HG03575 (cell line): ENCODE measurements at regions not wholly inside any gene's neighbourhood (a gene's known extent, or its start where the extent isn't known, plus 50 kb on each side); places are given as distances from the start of the nearest gene placed in this dataset.
"Not testable (repeated sequence)": the region's sequence is repeated elsewhere in the genome, so short reads cannot be mapped to it uniquely, and the experiment has no call there.

Experiments
- ATAC-seq: cut with Tn5 transposase; IDR thresholded peaks from one replicate; pipeline ENCODE4 v1.9.1; 2021; ENCODE audit not compliant: unreplicated experiment, insufficient number of reproducible peaks, low FRiP score; ENCODE audit errors: extremely low read depth

- ATAC-seq, result no peak
Observed at GRCh38 chr10:33968983-33969382, 634.5 kb upstream of the NRP1 start.

- no peak for ATAC-seq
Observed at GRCh38 chr10:33967606-33968120, 633.2 kb upstream of the NRP1 start.

- no peak for ATAC-seq
Observed at GRCh38 chr10:33966946-33967345, 632.5 kb upstream of the NRP1 start.

GRCh38 chr10:33965795-33966581 is 631.5 kb upstream of the NRP1 start:
- no peak for ATAC-seq

GRCh38 chr10:33963729-33964128 is 629.3 kb upstream of the NRP1 start:
- ATAC-seq, result no peak

GRCh38 chr10:33956322-33956721 is 621.9 kb upstream of the NRP1 start:
- not testable (repeated sequence) for ATAC-seq

GRCh38 chr10:33955676-33956075 is 621.2 kb upstream of the NRP1 start:
- no peak for ATAC-seq

GRCh38 chr10:33952692-33953360 is 618.4 kb upstream of the NRP1 start:
- no peak for ATAC-seq

- no peak for ATAC-seq
Observed at GRCh38 chr10:33950206-33950605, 615.7 kb upstream of the NRP1 start.

- no peak for ATAC-seq
Observed at GRCh38 chr10:33947544-33947943, 613.1 kb upstream of the NRP1 start.

GRCh38 chr10:33945051-33945450 is 610.6 kb upstream of the NRP1 start:
- no peak for ATAC-seq

- no peak for ATAC-seq
Observed at GRCh38 chr10:33942508-33942907, 608.0 kb upstream of the NRP1 start.

- no peak for ATAC-seq
Observed at GRCh38 chr10:33939892-33940291, 605.4 kb upstream of the NRP1 start.

GRCh38 chr10:33939410-33939809 is 604.9 kb upstream of the NRP1 start:
- no peak for ATAC-seq

GRCh38 chr10:33938001-33938400 is 603.5 kb upstream of the NRP1 start:
- ATAC-seq, result no peak

GRCh38 chr10:33937036-33937730 is 602.7 kb upstream of the NRP1 start:
- no peak for ATAC-seq

- ATAC-seq, result no peak
Observed at GRCh38 chr10:33935350-33935749, 600.9 kb upstream of the NRP1 start.

- no peak for ATAC-seq
Observed at GRCh38 chr10:33930079-33930478, 595.6 kb upstream of the NRP1 start.

GRCh38 chr10:33927347-33927746 is 592.9 kb upstream of the NRP1 start:
- ATAC-seq, result no peak
